Right cardiac atrium (tissue), 5 donors: ENCODE measurements at regions not wholly inside any gene's neighbourhood (a gene's known extent, or its start where the extent isn't known, plus 50 kb on each side); places are given as distances from the start of the nearest gene placed in this dataset.
A peak's percentile ranks its signal among the peaks of the same experiment; 100 is the strongest.
"Not testable (repeated sequence)": the region's sequence is repeated elsewhere in the genome, so short reads cannot be mapped to it uniquely, and the experiment has no call there.

ENCODE experiments used
- ATAC-seq, 2 donors: fragments of 200-7000 bp; cut with Tn5 transposase; one replicate each; pipeline versions ENCODE4 v1.8.0 to v1.9.1; 2020; ENCODE audit warnings: moderate library complexity in 2 of 2, mild to moderate bottlenecking in 1 of 2
- DNase-seq, 3 donors: peaks; one replicate each; pipeline ENCODE4 v3.0.0-alpha.2; 2020
- H3K27ac ChIP-seq: one replicate; pipeline ENCODE4 v1.5.1; 2013; ENCODE audit warnings: mild to moderate bottlenecking, low read length, control low read depth, moderate library complexity
- H3K27me3 ChIP-seq: one replicate; pipeline ENCODE4 v1.6.1; 2013; ENCODE audit not compliant: control insufficient read depth, insufficient read depth
- H3K4me1 ChIP-seq: one replicate; pipeline ENCODE4 v1.6.1; 2013; ENCODE audit warnings: low read length; ENCODE audit not compliant: control insufficient read depth, insufficient read depth
- H3K4me3 ChIP-seq: one replicate; pipeline ENCODE4 v1.5.1; 2013; ENCODE audit warnings: low read length, control low read depth
- H3K9me3 ChIP-seq: one replicate; pipeline ENCODE4 v1.6.1; 2013; ENCODE audit warnings: low read length; ENCODE audit not compliant: control insufficient read depth
- WGBS: extraction: QIAGEN DNeasy Blood & Tissue Kit; methylation state at CpG from one replicate; pipeline ENCODE4 v1.1.7; 2013; 5-methylcytosine and 5-hydroxymethylcytosine counted together
- intact Hi-C, 4 donors: fragments of 100-400 bp; cut with DNase I; formaldehyde crosslinking; loops; one replicate each; pipeline versions ENCODE4 v1.11.0 to v1.14.0; 2022 to 2023
- donor health status: healthy with polysubstance abuse.
- donor health status: DM: no; HTN: yes; CAD: no.
- donor health status: DM: no; HTN: no; CAD: no.
- donor health status: DM: no; HTN: yes; CAD: no; lungs with severe emphysema.
- donor health status: DM: yes; HTN: yes; CAD: no.

DNA sequence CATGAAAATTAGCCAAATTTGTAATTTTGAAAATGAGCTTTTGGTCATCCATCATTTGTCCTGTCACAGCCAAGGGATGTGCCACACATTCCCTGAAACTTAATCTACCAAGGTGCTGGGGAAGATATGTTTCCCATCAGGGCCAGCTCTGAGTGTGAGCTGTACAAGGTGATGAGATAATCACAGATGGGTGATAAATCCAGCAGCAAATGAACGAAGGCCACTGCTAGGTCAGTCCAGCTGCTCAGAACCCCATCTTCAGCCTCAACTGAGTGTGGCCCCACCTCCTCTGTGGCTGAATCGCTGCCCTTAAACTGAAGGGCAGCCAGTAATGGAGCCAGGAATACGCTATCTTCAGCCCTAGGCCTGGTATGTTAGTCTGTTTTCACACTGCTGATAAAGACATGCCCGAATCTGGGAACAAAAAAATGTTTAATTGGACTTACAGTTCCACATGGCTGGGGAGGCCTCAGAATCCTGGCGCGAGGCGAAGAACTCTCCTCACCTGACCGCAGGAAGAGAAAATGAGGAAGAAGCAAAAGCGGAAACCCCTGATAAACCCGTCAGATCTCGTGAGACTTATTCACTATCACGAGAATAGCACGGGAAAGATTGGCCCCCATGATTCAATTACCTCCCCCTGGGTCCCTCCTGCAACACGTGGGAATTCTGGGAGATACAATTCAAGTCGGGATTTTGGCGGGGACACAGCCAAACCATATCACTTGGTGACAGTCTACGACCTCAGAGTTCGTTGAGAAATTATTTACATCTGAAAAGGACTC is 553.0 kb downstream of the NTRK3 start:
- no peaks in the 10 kb centered on the region for H3K4me1 ChIP-seq
- no peaks in the 10 kb centered on the region for H3K9me3 ChIP-seq
- intact Hi-C loops, result no loop called here
- ATAC-seq, result no peak
- peak in 1 of 3 donors; percentile 41 for DNase-seq
- WGBS, result 43% methylated on average over 18 of the region's 18 CpGs
- no peak overlapping the region for H3K4me3 ChIP-seq
- H3K27me3 ChIP-seq, result no peaks in the 10 kb centered on the region
- no peak overlapping the region for H3K27ac ChIP-seq

DNA sequence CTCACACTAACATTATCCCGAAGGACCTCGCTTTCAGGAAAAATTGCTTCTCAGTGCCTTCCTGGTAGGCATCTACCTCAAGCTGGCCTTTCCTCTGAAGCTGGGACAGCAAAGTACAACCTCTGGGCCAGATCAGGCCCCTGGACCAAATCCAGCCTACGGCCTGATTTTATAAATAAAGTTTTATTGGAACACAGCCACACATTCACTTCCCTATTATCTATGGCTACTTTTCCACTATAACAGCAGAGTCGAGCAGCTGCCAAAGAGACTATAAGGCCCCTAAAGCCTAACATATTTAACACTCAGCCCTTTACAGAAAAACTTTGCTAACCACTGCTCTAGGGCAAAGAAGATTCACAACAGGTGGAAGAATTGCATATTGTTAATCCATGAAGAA is 554.3 kb downstream of the NTRK3 start:
- 76% methylated on average over 4 of the region's 4 CpGs for WGBS
- intact Hi-C loops, result no loop called here
- DNase-seq, result no peak
- Histone ChIP-seq H3K4me3 (no peak overlapping the region), H3K4me1 (no peaks in the 10 kb centered on the region), H3K9me3 (no peaks in the 10 kb centered on the region), H3K27me3 (no peaks in the 10 kb centered on the region), H3K27ac (no peak overlapping the region)
- ATAC-seq, result no peak

DNA sequence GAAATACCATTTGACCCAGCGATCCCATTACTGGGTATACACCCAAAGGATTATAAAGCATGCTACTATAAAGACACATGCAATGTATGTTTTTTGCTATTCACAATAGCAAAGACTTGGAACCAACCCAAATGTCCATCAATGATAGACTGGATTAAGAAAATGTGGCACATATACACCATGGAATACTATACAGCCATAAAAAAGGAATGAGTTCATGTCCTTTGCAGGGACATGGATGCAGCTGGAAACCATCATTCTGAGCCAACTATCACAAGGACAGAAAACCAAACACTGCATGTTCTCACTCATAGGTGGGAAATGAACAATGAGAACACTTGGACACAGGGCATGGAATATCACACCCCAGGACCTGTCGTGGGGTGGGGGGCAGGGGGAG is 558.1 kb downstream of the NTRK3 start:
- H3K4me3 ChIP-seq, H3K9me3 ChIP-seq, H3K4me1 ChIP-seq, ATAC-seq, intact Hi-C loops, H3K27ac ChIP-seq, DNase-seq, H3K27me3 ChIP-seq: not testable (repeated sequence)
- 88% methylated on average over 2 of the region's 2 CpGs for WGBS

DNA sequence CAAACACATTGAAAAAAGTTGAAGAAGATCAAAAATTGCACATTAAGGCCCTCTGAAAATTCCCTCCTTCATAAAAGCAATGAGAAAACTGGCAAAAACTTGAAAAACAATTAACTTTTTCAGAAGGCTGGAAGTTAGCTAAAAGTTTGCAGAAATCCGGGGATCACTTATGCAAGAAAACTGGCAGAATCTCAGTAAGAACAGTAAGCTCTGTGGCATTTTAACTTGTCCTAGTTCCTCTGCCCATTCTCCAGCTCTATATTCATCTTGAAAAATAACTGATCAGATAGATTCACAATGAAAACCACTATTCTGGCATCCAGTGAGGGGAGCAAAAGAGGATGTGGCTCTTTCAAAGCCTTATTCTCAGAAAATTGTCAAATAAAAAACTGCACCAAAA is 566.8 kb downstream of the NTRK3 start:
- intact Hi-C loops, result no loop called here

DNA sequence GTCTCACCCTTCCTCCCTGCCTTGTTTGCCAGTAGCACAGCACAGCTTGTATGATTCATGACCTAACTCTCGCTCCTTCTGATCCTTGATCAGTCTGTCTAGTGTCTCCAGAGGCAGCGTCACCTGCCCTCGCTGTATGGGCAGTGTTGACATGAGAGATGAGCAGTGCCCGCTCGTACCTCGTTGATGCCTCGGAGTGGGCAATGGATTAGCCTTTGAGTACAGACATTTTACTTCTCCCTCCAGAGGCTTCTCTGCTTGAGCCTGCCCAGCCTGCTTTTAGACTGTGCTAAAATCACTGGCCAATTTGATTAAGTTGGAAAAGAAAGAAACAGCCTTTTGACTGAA is 569.0 kb downstream of the NTRK3 start:
- no peak overlapping the region for H3K4me3 ChIP-seq
- no peaks in the 10 kb centered on the region for H3K27me3 ChIP-seq
- H3K4me1 ChIP-seq, result no peaks in the 10 kb centered on the region
- no peaks in the 10 kb centered on the region for H3K9me3 ChIP-seq
- intact Hi-C loops, result no loop called here
- DNase-seq (no peak), ATAC-seq (no peak)
- WGBS, result 74% methylated on average over 7 of the region's 7 CpGs
- H3K27ac ChIP-seq, result no peak overlapping the region

More for the DNA sequence above, 566.8 kb downstream of the NTRK3 start:
- Histone ChIP-seq H3K4me1 (no peaks in the 10 kb centered on the region), H3K9me3 (no peaks in the 10 kb centered on the region), H3K4me3 (no peak overlapping the region), H3K27ac (no peak overlapping the region), H3K27me3 (no peaks in the 10 kb centered on the region)
- no peak for ATAC-seq
- DNase-seq, result no peak
- 86% methylated on average over 1 of the region's 1 CpG for WGBS

DNA sequence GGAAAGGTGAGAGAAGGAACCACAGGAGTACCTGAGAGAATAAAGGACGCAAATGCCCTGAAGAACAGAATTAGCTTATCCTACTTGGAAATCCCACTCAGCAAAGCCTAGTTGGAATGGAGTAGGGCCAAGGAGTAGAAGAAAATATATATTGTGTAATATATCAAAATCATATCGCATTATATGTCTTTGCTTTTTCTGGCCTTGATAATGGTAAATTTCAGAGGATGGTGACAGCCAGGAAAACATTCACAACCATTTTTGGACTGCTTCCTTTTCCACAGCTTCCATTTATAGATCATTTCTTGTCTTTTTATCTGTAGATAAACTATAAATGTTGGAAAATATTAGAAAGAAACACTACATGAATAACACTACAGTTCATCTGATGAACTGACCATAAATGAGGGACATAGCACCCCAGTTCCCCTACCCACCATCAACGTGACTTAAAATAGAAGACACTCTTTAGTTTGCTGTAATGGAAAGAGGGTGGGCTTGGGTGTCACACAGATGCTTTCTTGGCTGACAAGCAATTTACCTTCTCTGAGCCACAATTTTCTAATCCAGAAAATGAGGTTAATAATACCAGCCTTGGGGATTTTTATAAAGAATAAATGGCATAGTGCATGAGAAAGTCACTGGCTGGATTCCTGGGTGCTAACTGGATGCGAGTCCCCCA is 569.6 kb downstream of the NTRK3 start:
- no peak overlapping the region for H3K4me3 ChIP-seq
- 73% methylated on average over 4 of the region's 4 CpGs for WGBS
- no peak for ATAC-seq
- H3K27ac ChIP-seq, result no peak overlapping the region
- no peak for DNase-seq
- no peaks in the 10 kb centered on the region for H3K27me3 ChIP-seq
- no peaks in the 10 kb centered on the region for H3K9me3 ChIP-seq
- H3K4me1 ChIP-seq, result no peaks in the 10 kb centered on the region
- intact Hi-C loops, result no loop called here

DNA sequence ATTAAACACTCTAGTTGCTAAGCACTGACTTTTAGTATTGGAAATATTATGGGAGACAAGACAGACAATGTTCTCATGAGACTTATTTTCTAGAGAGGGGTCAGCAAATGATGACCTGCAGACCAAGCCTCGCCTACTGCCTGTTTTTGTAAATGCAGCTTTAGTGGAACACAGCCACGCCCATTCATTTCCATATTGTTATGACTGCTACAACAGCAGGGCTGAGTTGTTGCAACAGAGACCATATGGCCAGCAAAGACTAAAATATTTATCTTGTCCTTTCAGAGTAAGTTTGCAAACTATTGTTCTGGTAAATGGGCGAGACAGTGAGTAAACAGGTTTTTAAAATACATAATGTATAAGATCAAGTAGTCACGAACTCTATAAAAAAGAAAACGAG is 570.2 kb downstream of the NTRK3 start:
- no peaks in the 10 kb centered on the region for H3K9me3 ChIP-seq
- H3K27ac ChIP-seq, result no peak overlapping the region
- no peaks in the 10 kb centered on the region for H3K4me1 ChIP-seq
- WGBS, result 75% methylated on average over 5 of the region's 5 CpGs
- no peaks in the 10 kb centered on the region for H3K27me3 ChIP-seq
- no peak overlapping the region for H3K4me3 ChIP-seq
- ATAC-seq (no peak), DNase-seq (no peak)
- intact Hi-C loops, result no loop called here

DNA sequence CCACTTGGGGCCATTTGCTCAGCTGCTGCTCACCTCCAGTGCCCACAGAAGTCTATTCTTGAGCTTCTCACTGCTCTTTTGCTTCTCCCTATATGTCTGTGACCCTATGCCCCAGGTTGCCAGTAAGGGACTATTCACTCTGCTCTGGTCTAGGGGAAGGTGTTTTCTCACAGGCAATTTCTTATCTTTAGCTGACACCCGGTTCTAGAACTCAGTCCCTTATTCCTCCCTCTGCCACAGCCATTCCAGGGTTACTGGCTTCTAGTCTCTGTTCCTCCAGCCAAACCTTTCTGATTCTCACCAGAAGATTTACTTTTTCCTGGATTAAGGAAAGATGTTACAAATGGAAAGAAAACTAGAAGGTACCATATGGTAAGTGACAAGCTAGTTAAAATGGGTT is 574.0 kb downstream of the NTRK3 start:
- WGBS, result 53% methylated on average over 1 of the region's 1 CpG
- Histone ChIP-seq H3K27me3 (no peaks in the 10 kb centered on the region), H3K9me3 (no peaks in the 10 kb centered on the region), H3K4me3 (no peak overlapping the region), H3K4me1 (no peaks in the 10 kb centered on the region), H3K27ac (no peak overlapping the region)
- intact Hi-C loops, result no loop called here
- ATAC-seq, result no peak
- DNase-seq, result no peak

DNA sequence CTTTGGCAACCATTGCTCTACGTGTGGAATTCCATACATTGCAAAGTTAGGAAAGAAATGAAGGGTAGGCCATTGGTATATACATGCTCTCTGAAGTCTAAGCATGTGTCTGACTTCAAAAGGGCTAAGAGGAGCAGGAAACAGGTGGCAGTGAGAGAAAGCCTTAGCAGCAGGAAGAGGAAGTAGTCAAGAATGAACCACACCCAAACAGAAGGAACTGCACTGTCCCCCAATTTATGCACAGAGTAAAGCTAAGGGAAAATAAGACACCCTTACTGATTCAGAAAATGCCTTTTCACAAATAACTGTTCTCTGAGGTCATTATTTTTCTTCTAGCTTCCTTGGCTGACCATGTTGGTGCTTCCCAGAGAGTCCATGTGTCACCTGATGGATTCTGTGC is 575.4 kb downstream of the NTRK3 start:
- no peak for DNase-seq
- intact Hi-C loops, result no loop called here
- H3K4me3 ChIP-seq, result no peak overlapping the region
- 86% methylated on average over 1 of the region's 1 CpG for WGBS
- H3K4me1 ChIP-seq, result no peaks in the 10 kb centered on the region
- no peak overlapping the region for H3K27ac ChIP-seq
- H3K9me3 ChIP-seq, result peaks cover 2% of the 10 kb centered on the region
- H3K27me3 ChIP-seq, result no peaks in the 10 kb centered on the region
- ATAC-seq, result no peak

DNA sequence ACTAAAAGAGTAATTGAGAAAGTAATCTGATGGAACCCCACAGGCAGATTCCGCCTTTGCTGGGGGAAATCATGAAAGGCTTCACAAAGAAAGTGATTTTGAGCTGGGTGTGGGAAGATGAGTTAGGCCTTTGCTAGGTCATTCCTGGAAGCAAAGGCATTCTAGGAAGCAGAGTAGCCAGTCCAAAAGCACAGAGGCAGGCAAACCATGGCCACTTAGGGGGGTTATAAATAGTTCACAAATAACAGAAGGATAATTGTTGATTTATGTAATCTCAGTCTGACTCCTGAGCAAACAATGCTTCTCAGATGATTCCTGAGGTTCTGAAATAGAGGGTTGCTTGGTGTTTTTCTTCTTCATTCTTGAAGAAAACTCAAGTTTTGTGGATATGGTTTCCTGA is 576.3 kb downstream of the NTRK3 start:
- no peaks in the 10 kb centered on the region for H3K4me1 ChIP-seq
- 94% methylated on average over 1 of the region's 1 CpG for WGBS

DNA sequence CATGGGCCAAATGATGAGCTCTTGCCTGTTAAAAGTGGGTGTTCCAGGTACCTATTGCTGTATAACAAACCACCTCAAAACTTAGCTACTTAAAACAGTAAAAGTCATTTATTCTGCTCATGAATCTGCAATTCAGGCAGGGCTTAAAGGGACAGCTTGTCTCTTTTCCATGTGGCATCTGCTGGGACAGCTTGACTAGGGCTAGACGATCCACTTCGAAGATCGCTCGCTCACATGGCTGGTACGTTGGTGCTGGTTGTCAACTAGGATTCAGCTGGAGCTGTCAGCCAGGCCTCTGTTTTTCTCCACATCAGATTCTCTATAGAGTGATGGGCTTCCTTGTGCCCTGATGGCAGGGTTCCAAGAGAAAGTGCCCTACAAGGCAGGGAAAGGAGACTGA is 581.3 kb downstream of the NTRK3 start:
- ATAC-seq, result no peak
- intact Hi-C loops, result no loop called here
- no peak overlapping the region for H3K27ac ChIP-seq
- DNase-seq, result peak in 1 of 3 donors; percentile 9
- H3K9me3 ChIP-seq, result peaks cover 2% of the 10 kb centered on the region
- 94% methylated on average over 5 of the region's 5 CpGs for WGBS
- no peak overlapping the region for H3K4me3 ChIP-seq
- H3K27me3 ChIP-seq, result no peaks in the 10 kb centered on the region
- H3K4me1 ChIP-seq, result peaks cover 2% of the 10 kb centered on the region

More for the DNA sequence above, 576.3 kb downstream of the NTRK3 start:
- ATAC-seq, result no peak
- no peak overlapping the region for H3K4me3 ChIP-seq
- H3K9me3 ChIP-seq, result peaks cover 2% of the 10 kb centered on the region
- no peaks in the 10 kb centered on the region for H3K27me3 ChIP-seq
- DNase-seq, result no peak
- intact Hi-C loops, result no loop called here
- H3K27ac ChIP-seq, result no peak overlapping the region
